CD14-positive monocyte (primary cell): ENCODE measurements at regions not wholly inside any gene's neighbourhood (a gene's known extent, or its start where the extent isn't known, plus 50 kb on each side); places are given as distances from the start of the nearest gene placed in this dataset.

Experiments used
- DNase-seq, 3 donors: peaks; one replicate each; pipeline ENCODE4 v3.0.0-alpha.2; 2011 to 2022
- H2AFZ ChIP-seq: 2 replicates; pipeline ENCODE4 v1.6.0; 2012; ENCODE audit warnings: mild to moderate bottlenecking, low read depth, low read length, inconsistent platforms; ENCODE audit not compliant: insufficient read depth, poor library complexity, severe bottlenecking
- H3K27ac ChIP-seq, 2 donors: 1 replicate in 1 of 2; 2 replicates in 1 of 2; pipeline ENCODE4 v1.5.1; 2012 to 2013; ENCODE audit warnings: low read length in 2 of 2, control low read depth in 1 of 2, inconsistent platforms in 1 of 2, low read depth in 1 of 2, mild to moderate bottlenecking in 1 of 2
- H3K27me3 ChIP-seq, 2 donors: one replicate each; pipeline versions ENCODE4 v1.6.0 to v1.6.1; 2011 to 2013; ENCODE audit warnings: low read length in 2 of 2; ENCODE audit not compliant: control insufficient read depth in 2 of 2, insufficient read depth in 2 of 2
- H3K36me3 ChIP-seq, 2 donors: replicated peaks in 1 of 2; 1 replicate in 1 of 2; 2 replicates in 1 of 2; pipeline versions ENCODE4 v1.5.1 to v1.6.1; 2012 to 2013; ENCODE audit warnings: low read length in 2 of 2, control low read depth in 1 of 2, inconsistent platforms in 1 of 2, mild to moderate bottlenecking in 1 of 2; ENCODE audit not compliant: insufficient read depth in 2 of 2, control insufficient read depth in 1 of 2
- H3K4me1 ChIP-seq, 2 donors: 1 replicate in 1 of 2; 2 replicates in 1 of 2; pipeline versions ENCODE4 v1.5.1 to v1.6.1; 2012 to 2013; ENCODE audit warnings: low read length in 2 of 2, control low read depth in 1 of 2, inconsistent platforms in 1 of 2, mild to moderate bottlenecking in 1 of 2, moderate library complexity in 1 of 2; ENCODE audit not compliant: insufficient read depth in 2 of 2, control insufficient read depth in 1 of 2
- H3K4me2 ChIP-seq: replicated peaks from 2 replicates; pipeline ENCODE3; 2012; ENCODE audit warnings: low read length, moderate library complexity, mild to moderate bottlenecking; ENCODE audit not compliant: poor library complexity, severe bottlenecking; ENCODE audit errors: extremely low read depth
- H3K4me3 ChIP-seq, 3 experiments: fragments of 200-600 bp in 1 of 3; sonication (generic) in 1 of 3; replicated peaks in 1 of 3; 1 replicate in 2 of 3; 2 replicates in 1 of 3; pipeline ENCODE4 v1.5.1; 2011 to 2013; ENCODE audit warnings: low read length in 3 of 3, mild to moderate bottlenecking in 3 of 3, control low read depth in 2 of 3, low read depth in 2 of 3, inconsistent platforms in 1 of 3, moderate library complexity in 1 of 3
- H3K79me2 ChIP-seq: 2 replicates; pipeline ENCODE4 v1.6.0; 2012; ENCODE audit warnings: mild to moderate bottlenecking, control low read depth, inconsistent platforms, low read length, moderate library complexity; ENCODE audit not compliant: insufficient read depth
- H3K9ac ChIP-seq: 2 replicates; pipeline ENCODE4 v1.6.0; 2017; ENCODE audit warnings: low read length, mild to moderate bottlenecking; ENCODE audit not compliant: insufficient read depth, poor library complexity, severe bottlenecking
- H3K9me3 ChIP-seq, 2 donors: replicated peaks in 1 of 2; 1 replicate in 1 of 2; 2 replicates in 1 of 2; pipeline versions ENCODE4 v1.5.1 to v1.6.1; 2012 to 2013; ENCODE audit warnings: low read length in 2 of 2, control low read depth in 1 of 2; ENCODE audit not compliant: control insufficient read depth in 1 of 2, insufficient read depth in 1 of 2
- H4K20me1 ChIP-seq: 2 replicates; pipeline ENCODE4 v1.6.0; 2012; ENCODE audit warnings: mild to moderate bottlenecking, low read length, control low read depth, moderate library complexity; ENCODE audit not compliant: insufficient read depth
- H3K27ac Mint-ChIP-seq, 7 donors: one replicate each; pipeline ENCODE4 v1.8.0; 2020; ENCODE audit warnings: mild to moderate bottlenecking in 7 of 7, mixed read lengths in 7 of 7, moderate library complexity in 6 of 7, inconsistent platforms in 2 of 7
- H3K27me3 Mint-ChIP-seq, 3 donors: one replicate each; pipeline ENCODE4 v1.8.0; 2021 to 2022; ENCODE audit warnings: low read depth in 3 of 3, mild to moderate bottlenecking in 3 of 3, mixed read lengths in 3 of 3, moderate library complexity in 3 of 3, inconsistent platforms in 1 of 3
- H3K36me3 Mint-ChIP-seq, 2 donors: one replicate each; pipeline ENCODE4 v1.8.0; 2020; ENCODE audit warnings: mixed read lengths in 2 of 2, inconsistent platforms in 1 of 2, mild to moderate bottlenecking in 1 of 2
- H3K4me1 Mint-ChIP-seq: one replicate; pipeline ENCODE4 v1.8.0; 2020; ENCODE audit warnings: mild to moderate bottlenecking, mixed read lengths
- H3K4me3 Mint-ChIP-seq, 2 donors: one replicate each; pipeline ENCODE4 v1.8.0; 2020; ENCODE audit warnings: mild to moderate bottlenecking in 2 of 2, mixed read lengths in 2 of 2, moderate library complexity in 1 of 2
- H3K9me3 Mint-ChIP-seq, 7 donors: one replicate each; pipeline ENCODE4 v1.8.0; 2020 to 2022; ENCODE audit warnings: mixed read lengths in 7 of 7, mild to moderate bottlenecking in 6 of 7, moderate library complexity in 6 of 7, inconsistent platforms in 2 of 7
- CTCF ChIP-seq: fragments of 200-600 bp; IDR thresholded peaks from one replicate; pipeline ENCODE4 v1.8.0; 2022; ENCODE audit warnings: antibody characterized with exemption, mild to moderate bottlenecking
- WGBS: methylation state at CpG from one replicate; pipeline ENCODE4 v1.1.5; 2013; ENCODE audit warnings: missing lambda C conversion rate; ENCODE audit not compliant: insufficient coverage; 5-methylcytosine and 5-hydroxymethylcytosine counted together
- intact Hi-C, 2 donors: fragments of 100-400 bp; cut with micrococcal nuclease; formaldehyde crosslinking; loops; one replicate each; pipeline versions ENCODE4 v1.15.0 to v1.15.1; 2023

DNA sequence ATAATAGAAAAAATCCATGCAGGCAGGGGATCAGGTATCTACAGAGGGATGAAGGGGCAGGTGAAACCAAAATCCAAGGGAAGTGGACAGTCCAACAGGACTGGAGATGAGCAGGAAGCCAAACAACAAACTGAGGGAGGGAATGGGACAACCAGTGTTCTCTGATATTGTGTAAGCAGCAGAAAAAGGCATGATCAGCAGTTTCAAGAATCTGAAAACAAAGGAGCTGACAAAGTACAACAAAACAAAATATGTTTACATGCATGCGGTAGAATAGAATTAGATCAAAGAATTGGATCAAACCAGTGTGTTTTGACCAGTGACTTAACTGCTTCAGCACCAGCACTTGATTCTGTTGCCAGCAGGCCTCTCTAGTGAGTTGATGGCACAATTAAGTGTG, 729.7 kb downstream of the RFPL4B start:
- Histone ChIP-seq H3K4me2 (no peak overlapping the region), H2AFZ (no peak overlapping the region), H3K27ac (no peak overlapping the region), H3K36me3 (no peaks in the 10 kb centered on the region), H3K4me3 (no peak overlapping the region), H4K20me1 (no peaks in the 10 kb centered on the region), H3K79me2 (no peaks in the 10 kb centered on the region), H3K27me3 (no peaks in the 10 kb centered on the region), H3K4me1 (no peaks in the 10 kb centered on the region), H3K9me3 (no peaks in the 10 kb centered on the region), H3K9ac (no peak overlapping the region)
- WGBS: 100% methylated on average over 1 of the region's 1 CpG
- Mint-ChIP-seq H3K9me3 (peaks cover 0 to 4% (median 0%) of the 10 kb centered on the region in 7 donors), H3K4me1 (no peaks in the 10 kb centered on the region), H3K36me3 (no peaks in the 10 kb centered on the region), H3K4me3 (no peak overlapping the region), H3K27ac (no peak overlapping the region), H3K27me3 (peaks cover 0 to 3% (median 1%) of the 10 kb centered on the region in 3 donors)
- intact Hi-C loops: no loop called here
- DNase-seq: no peak
- TF ChIP-seq CTCF: no peak

GRCh38 chr6:113077794-113078193, 730.7 kb downstream of the RFPL4B start:
- Histone ChIP-seq H3K27ac (no peak overlapping the region), H3K4me3 (no peak overlapping the region), H3K79me2 (no peaks in the 10 kb centered on the region), H3K27me3 (no peaks in the 10 kb centered on the region), H3K36me3 (no peaks in the 10 kb centered on the region), H3K4me1 (no peaks in the 10 kb centered on the region), H4K20me1 (no peaks in the 10 kb centered on the region), H3K9ac (no peak overlapping the region), H3K9me3 (no peaks in the 10 kb centered on the region), H3K4me2 (no peak overlapping the region), H2AFZ (no peak overlapping the region)
- Mint-ChIP-seq H3K27ac (no peak overlapping the region), H3K4me3 (no peak overlapping the region), H3K9me3 (peaks cover 0 to 4% (median 0%) of the 10 kb centered on the region in 7 donors), H3K4me1 (no peaks in the 10 kb centered on the region), H3K27me3 (peaks cover 0 to 4% (median 3%) of the 10 kb centered on the region in 3 donors), H3K36me3 (no peaks in the 10 kb centered on the region)
- TF ChIP-seq CTCF: no peak
- 95% methylated on average over 2 of the region's 2 CpGs for WGBS
- intact Hi-C loops: no loop called here
- no peak for DNase-seq
